MCF 10A (cell line): ENCODE measurements at regions not wholly inside any gene's neighbourhood (a gene's known extent, or its start where the extent isn't known, plus 50 kb on each side); places are given as distances from the start of the nearest gene placed in this dataset.
"Not testable (repeated sequence)": the region's sequence is repeated elsewhere in the genome, so short reads cannot be mapped to it uniquely, and the experiment has no call there.

ENCODE experiments used
- BruUV-seq: library from RNA; stranded (reverse); fragments of 400-500 nt; replicated peaks from 2 replicates; lab custom pipeline; 2021; lab: Mats Ljungman, UMichigan
- CTCF ChIA-PET: fragments of 300-600 bp; sonication (Branson Sonifier 250); formaldehyde crosslinking; extraction: SDS; loops from one replicate; lab custom pipeline; 2021; ENCODE audit warnings: antibody characterized with exemption, inconsistent platforms; lab: Yijun Ruan, JAX
- POLR2A ChIA-PET: fragments of 300-600, 350-650 bp; sonication (Branson Sonifier 250); formaldehyde crosslinking; extraction: SDS; loops from one replicate; lab custom pipeline; 2020; ENCODE audit warnings: antibody characterized with exemption, inconsistent platforms; lab: Yijun Ruan, JAX
- DNase-seq: peaks from one replicate; pipeline ENCODE4 v3.0.0-alpha.2; 2018; ENCODE audit not compliant: unreplicated experiment
- H3K27ac Mint-ChIP-seq: one replicate; pipeline ENCODE4 v1.8.0; 2022; ENCODE audit warnings: mild to moderate bottlenecking, low read depth, mixed read lengths; ENCODE audit not compliant: unreplicated experiment
- H3K27me3 Mint-ChIP-seq: one replicate; pipeline ENCODE4 v1.8.0; 2022; ENCODE audit warnings: mixed read lengths; ENCODE audit not compliant: insufficient read depth, unreplicated experiment
- H3K36me3 Mint-ChIP-seq: one replicate; pipeline ENCODE4 v1.8.0; 2022; ENCODE audit warnings: mild to moderate bottlenecking, moderate library complexity, mixed read lengths; ENCODE audit not compliant: insufficient read depth, unreplicated experiment
- H3K4me1 Mint-ChIP-seq: one replicate; pipeline ENCODE4 v1.8.0; 2022; ENCODE audit warnings: mixed read lengths; ENCODE audit not compliant: insufficient read depth, unreplicated experiment
- H3K4me3 Mint-ChIP-seq: one replicate; pipeline ENCODE4 v1.8.0; 2022; ENCODE audit warnings: mild to moderate bottlenecking, moderate library complexity, mixed read lengths; ENCODE audit not compliant: unreplicated experiment
- H3K9me3 Mint-ChIP-seq: one replicate; pipeline ENCODE4 v1.8.0; 2022; ENCODE audit warnings: mixed read lengths; ENCODE audit not compliant: unreplicated experiment
- CTCF ChIP-seq: fragments of 200-600 bp; IDR thresholded peaks from one replicate; pipeline ENCODE4 v1.8.0; 2022; ENCODE audit warnings: antibody characterized with exemption, mild to moderate bottlenecking; ENCODE audit not compliant: unreplicated experiment
- intact Hi-C: fragments of 100-400 bp; cut with micrococcal nuclease; formaldehyde crosslinking; loops from 2 replicates; pipeline ENCODE4 v1.14.1; 2022

DNA sequence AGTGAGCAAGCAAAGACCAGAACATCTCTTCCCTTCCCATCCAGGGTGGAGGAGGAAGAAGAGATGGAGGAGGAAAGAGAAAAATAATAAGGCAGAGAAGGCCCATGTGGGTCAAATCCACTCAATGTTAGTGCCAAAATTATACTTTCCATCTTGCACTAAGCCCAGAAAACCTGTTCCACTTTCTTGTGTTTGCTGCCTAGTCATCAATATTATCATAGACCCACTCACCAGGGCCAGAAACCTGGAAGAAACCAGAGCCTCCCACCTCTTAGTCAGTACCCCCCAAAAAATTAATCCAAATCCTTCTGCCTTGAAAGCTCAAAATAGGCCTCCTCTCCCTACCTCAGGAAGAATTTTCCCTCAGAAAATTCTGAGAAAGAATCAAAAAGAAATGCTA lies 171.1 kb downstream of the SOD2 start:
- no peak for TF ChIP-seq CTCF

DNA sequence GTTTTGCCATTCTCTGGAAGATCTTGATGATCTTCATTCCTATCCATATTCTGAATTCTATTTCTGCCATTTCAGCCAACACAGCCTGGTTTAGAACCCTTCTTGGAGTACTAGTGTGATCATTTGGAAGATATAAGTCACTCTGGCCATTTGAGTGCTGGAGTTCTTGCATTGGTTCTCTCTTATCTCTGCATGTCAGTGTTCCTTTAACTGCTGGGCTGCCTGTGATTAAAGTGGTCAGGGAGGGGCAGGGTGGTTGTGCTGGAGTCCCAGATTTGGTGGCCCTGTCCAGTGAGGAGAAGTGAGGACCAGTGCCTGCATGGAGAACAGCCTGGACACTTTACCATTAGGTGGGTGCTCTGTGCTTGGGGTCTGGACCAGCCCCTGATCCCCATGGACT lies 173.0 kb downstream of the SOD2 start:
- H3K4me3 Mint-ChIP-seq = no peak overlapping the region
- H3K9me3 Mint-ChIP-seq = no peaks in the 10 kb centered on the region
- no peak for DNase-seq
- ChIA-PET POLR2A (no interaction called here), CTCF (no interaction called here)
- TF ChIP-seq CTCF = no peak
- intact Hi-C loops = no loop called here
- H3K36me3 Mint-ChIP-seq = no peaks in the 10 kb centered on the region
- H3K4me1 Mint-ChIP-seq = no peaks in the 10 kb centered on the region
- peaks cover 64% of the 10 kb centered on the region for H3K27me3 Mint-ChIP-seq
- no TSS peak for BruUV-seq
- H3K27ac Mint-ChIP-seq = no peak overlapping the region

More for the DNA sequence above, 171.1 kb downstream of the SOD2 start:
- Mint-ChIP-seq H3K9me3 (no peaks in the 10 kb centered on the region), H3K4me1 (no peaks in the 10 kb centered on the region), H3K4me3 (no peak overlapping the region), H3K27ac (no peak overlapping the region), H3K27me3 (peaks cover 60% of the 10 kb centered on the region), H3K36me3 (no peaks in the 10 kb centered on the region)
- ChIA-PET POLR2A (no interaction called here), CTCF (no interaction called here)
- DNase-seq = no peak
- BruUV-seq = no TSS peak
- intact Hi-C loops = no loop called here

- H3K4me3 Mint-ChIP-seq, H3K27ac Mint-ChIP-seq, BruUV-seq, CTCF ChIA-PET, DNase-seq, H3K4me1 Mint-ChIP-seq, POLR2A ChIA-PET, intact Hi-C loops, H3K9me3 Mint-ChIP-seq, H3K36me3 Mint-ChIP-seq: not testable (repeated sequence)
- H3K27me3 Mint-ChIP-seq = peaks cover 57% of the 10 kb centered on the region
These were observed 177.2 kb downstream of the SOD2 start for GRCh38 chr6:159515811-159516210.

DNA sequence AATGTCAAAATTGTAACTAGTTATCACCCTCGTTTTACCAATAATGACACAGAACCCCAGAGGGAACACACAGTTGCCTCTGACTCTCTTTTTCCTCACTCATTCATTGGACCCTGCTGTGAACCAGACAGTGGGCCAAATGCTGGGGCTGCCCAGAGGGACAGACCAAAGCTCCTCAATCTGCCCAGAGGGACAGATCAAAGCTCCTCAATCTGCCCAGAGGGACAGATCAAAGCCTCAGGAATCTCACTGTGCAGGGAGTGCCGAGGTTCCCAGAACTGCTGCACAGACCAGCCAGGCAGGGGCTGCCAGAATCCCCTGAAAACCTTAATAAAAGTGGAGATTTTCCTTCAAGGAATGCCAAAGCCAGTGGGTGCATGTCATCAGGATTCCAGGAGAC lies 179.1 kb downstream of the SOD2 start:
- POLR2A ChIA-PET = no interaction called here
- H3K4me1 Mint-ChIP-seq = no peaks in the 10 kb centered on the region
- BruUV-seq = no TSS peak
- CTCF ChIA-PET = no interaction called here
- H3K36me3 Mint-ChIP-seq = no peaks in the 10 kb centered on the region
- intact Hi-C loops = no loop called here
- no peaks in the 10 kb centered on the region for H3K9me3 Mint-ChIP-seq
- no peak overlapping the region for H3K27ac Mint-ChIP-seq
- DNase-seq = no peak
- no peak for TF ChIP-seq CTCF
- no peak overlapping the region for H3K4me3 Mint-ChIP-seq
- H3K27me3 Mint-ChIP-seq = peaks cover 55% of the 10 kb centered on the region
